NCI-H146 (cell line): ENCODE measurements at regions not wholly inside any gene's neighbourhood (a gene's known extent, or its start where the extent isn't known, plus 50 kb on each side); places are given as distances from the start of the nearest gene placed in this dataset.

ENCODE experiments used
- DNase-seq: peaks from one replicate; lab custom pipeline; 2025; lab: John Stamatoyannopoulos, UW

- no peak for DNase-seq
These were observed 490.7 kb upstream of the SULF2 start for GRCh38 chr20:48276021-48276342.

- no peak for DNase-seq
These were observed 490.2 kb upstream of the SULF2 start for GRCh38 chr20:48275286-48276020.

GRCh38 chr20:48273843-48274242 lies 488.6 kb upstream of the SULF2 start:
- no peak for DNase-seq

- no peak for DNase-seq
These were observed 485.6 kb upstream of the SULF2 start for GRCh38 chr20:48270885-48271284.

GRCh38 chr20:48267860-48268633 lies 482.8 kb upstream of the SULF2 start:
- DNase-seq: no peak

- no peak for DNase-seq
These were observed 481.3 kb upstream of the SULF2 start for GRCh38 chr20:48266571-48266970.

- DNase-seq: no peak
These were observed 480.5 kb upstream of the SULF2 start for GRCh38 chr20:48265791-48266190.

GRCh38 chr20:48262955-48263354 lies 477.7 kb upstream of the SULF2 start:
- no peak for DNase-seq

- no peak for DNase-seq
These were observed 477.2 kb upstream of the SULF2 start for GRCh38 chr20:48262466-48262865.

- DNase-seq: no peak
These were observed 476.2 kb upstream of the SULF2 start for GRCh38 chr20:48261398-48261910.

GRCh38 chr20:48260129-48260756 lies 475.0 kb upstream of the SULF2 start:
- DNase-seq: no peak

GRCh38 chr20:48259456-48259855 lies 474.2 kb upstream of the SULF2 start:
- DNase-seq: no peak

GRCh38 chr20:48257833-48258232 lies 472.6 kb upstream of the SULF2 start:
- no peak for DNase-seq

- no peak for DNase-seq
These were observed 462.7 kb upstream of the SULF2 start for GRCh38 chr20:48247961-48248360.

- no peak for DNase-seq
These were observed 460.9 kb upstream of the SULF2 start for GRCh38 chr20:48246061-48246790.

- DNase-seq: no peak
These were observed 457.3 kb upstream of the SULF2 start for GRCh38 chr20:48242623-48243022.

GRCh38 chr20:48241482-48241881 lies 456.2 kb upstream of the SULF2 start:
- DNase-seq: no peak

- no peak for DNase-seq
These were observed 453.5 kb upstream of the SULF2 start for GRCh38 chr20:48238781-48239180.

- DNase-seq: no peak
These were observed 453.0 kb upstream of the SULF2 start for GRCh38 chr20:48238326-48238725.

GRCh38 chr20:48236000-48236970 lies 451.0 kb upstream of the SULF2 start:
- no peak for DNase-seq

- no peak for DNase-seq
These were observed 449.7 kb upstream of the SULF2 start for GRCh38 chr20:48234951-48235350.
